ENCODE measurements at regions not wholly inside any gene's neighbourhood (a gene's known extent, or its start where the extent isn't known, plus 50 kb on each side); places are given as distances from the start of the nearest gene placed in this dataset.

DNA sequence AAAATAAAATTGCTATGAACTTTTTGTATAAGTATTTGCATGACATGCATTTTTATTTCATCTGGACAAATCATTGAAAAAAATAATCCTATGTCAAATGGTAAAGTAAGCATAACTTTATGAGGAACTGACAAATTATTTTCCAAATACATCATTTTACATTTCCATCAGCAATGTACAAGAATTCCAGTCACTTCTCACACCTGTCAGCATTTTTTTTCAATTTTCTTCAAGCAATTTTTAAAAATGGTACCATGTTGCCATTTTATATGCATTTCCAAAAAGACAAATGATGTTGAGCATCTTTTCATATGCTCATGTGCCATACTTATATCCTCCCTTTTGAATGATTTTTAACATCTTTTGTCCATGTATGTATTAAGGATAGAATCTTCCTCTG is 961.7 kb upstream of the PIK3C3 start:
- Histone ChIP-seq H3K9me3 (no peaks in the 10 kb centered on the region), H3K36me3 (no peaks in the 10 kb centered on the region), H3K27ac (no peak overlapping the region), H3K4me3 (no peak overlapping the region), H3K27me3 (no peaks in the 10 kb centered on the region), H3K4me1 (no peaks in the 10 kb centered on the region)
- no peak for DNase-seq
- ATAC-seq (ENCODE audit: low FRiP score in 2 of 2): no peak
- TF ChIP-seq POLR2AphosphoS5 (IDR thresholded peaks at IDR 0.05): no peak
- no peak for TF ChIP-seq EP300 (IDR thresholded peaks at IDR 0.05)
- TF ChIP-seq, protein P1, sequence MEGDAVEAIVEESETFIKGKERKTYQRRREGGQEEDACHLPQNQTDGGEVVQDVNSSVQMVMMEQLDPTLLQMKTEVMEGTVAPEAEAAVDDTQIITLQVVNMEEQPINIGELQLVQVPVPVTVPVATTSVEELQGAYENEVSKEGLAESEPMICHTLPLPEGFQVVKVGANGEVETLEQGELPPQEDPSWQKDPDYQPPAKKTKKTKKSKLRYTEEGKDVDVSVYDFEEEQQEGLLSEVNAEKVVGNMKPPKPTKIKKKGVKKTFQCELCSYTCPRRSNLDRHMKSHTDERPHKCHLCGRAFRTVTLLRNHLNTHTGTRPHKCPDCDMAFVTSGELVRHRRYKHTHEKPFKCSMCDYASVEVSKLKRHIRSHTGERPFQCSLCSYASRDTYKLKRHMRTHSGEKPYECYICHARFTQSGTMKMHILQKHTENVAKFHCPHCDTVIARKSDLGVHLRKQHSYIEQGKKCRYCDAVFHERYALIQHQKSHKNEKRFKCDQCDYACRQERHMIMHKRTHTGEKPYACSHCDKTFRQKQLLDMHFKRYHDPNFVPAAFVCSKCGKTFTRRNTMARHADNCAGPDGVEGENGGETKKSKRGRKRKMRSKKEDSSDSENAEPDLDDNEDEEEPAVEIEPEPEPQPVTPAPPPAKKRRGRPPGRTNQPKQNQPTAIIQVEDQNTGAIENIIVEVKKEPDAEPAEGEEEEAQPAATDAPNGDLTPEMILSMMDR (IDR thresholded peaks at IDR 0.05): no peak
- TF ChIP-seq POLR2A (IDR thresholded peaks at IDR 0.05): no peak

DNA sequence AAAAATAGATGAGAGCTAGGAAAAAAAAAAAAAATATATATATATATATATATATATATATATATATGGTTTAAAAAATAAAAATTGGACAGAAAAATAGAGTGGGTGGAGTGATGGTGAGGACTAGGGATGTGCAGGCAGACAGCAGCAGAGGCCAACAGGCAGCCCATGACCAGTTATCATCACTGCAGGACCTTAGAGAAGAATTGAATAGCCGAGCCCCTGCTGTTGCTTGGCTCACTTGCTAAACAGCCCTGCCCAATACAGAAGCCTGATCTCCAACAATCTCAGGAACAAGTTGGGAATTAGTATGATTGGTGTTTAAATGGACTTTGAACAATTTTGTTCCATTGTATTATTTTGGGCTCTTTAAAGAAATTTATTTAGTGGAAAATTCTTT is 967.5 kb upstream of the PIK3C3 start:
- H3K27me3 ChIP-seq: no peaks in the 10 kb centered on the region
- no peaks in the 10 kb centered on the region for H3K4me1 ChIP-seq
- no peak for DNase-seq
- ATAC-seq (ENCODE audit: low FRiP score in 2 of 2): no peak
- 76% methylated on average over 1 of the region's 1 CpG for WGBS, 2 donors
- TF ChIP-seq EP300 (IDR thresholded peaks at IDR 0.05) (no peak), POLR2AphosphoS5 (IDR thresholded peaks at IDR 0.05) (no peak), POLR2A (IDR thresholded peaks at IDR 0.05) (no peak)
- TF ChIP-seq, protein P1 (IDR thresholded peaks at IDR 0.05): no peak
- H3K9me3 ChIP-seq: no peaks in the 10 kb centered on the region
- H3K36me3 ChIP-seq: no peaks in the 10 kb centered on the region
- H3K27ac ChIP-seq: no peak overlapping the region
- no peak overlapping the region for H3K4me3 ChIP-seq

DNA sequence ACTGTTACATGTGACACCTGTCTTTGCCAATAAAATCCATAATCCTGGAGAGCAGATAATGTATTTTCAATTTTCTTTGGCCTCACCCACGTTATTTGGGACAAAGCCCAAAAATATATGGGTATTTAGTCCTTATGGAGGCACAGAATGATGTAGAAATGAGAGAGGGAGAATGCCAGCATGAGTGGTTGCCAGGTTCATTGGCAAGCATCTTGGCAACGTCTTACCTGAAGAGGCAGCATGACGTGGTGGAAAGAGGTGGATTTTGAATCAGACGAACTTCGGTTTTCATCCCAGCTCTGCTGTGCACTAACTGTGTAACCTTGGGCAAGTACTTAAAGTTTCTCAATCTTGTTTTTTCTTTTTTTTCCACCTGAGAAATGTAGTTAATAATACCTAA is 969.6 kb upstream of the PIK3C3 start:
- no peak for DNase-seq

DNA sequence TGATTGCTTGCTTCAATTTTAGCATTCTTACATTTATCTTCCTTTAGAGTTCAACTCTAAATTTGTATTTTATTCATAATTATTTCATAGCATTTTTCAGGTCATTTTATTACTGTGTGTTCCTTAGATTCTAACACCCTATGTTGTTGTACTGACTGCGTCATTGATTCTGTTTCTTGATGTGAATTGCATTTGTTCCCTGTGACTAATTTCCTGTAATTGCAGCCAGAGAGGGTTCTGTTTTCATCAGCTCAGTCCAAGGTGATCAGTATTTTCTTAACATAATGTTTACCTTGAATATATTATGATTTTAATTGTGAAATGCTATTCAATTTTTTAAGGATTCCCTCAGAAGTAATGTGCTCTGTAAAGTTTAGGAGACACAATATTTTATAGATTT is 970.2 kb upstream of the PIK3C3 start:
- Histone ChIP-seq H3K27me3 (no peaks in the 10 kb centered on the region), H3K36me3 (no peaks in the 10 kb centered on the region), H3K4me3 (no peak overlapping the region), H3K27ac (no peak overlapping the region), H3K9me3 (no peaks in the 10 kb centered on the region), H3K4me1 (no peaks in the 10 kb centered on the region)
- TF ChIP-seq POLR2AphosphoS5 (IDR thresholded peaks at IDR 0.05): no peak
- TF ChIP-seq, protein P1 (IDR thresholded peaks at IDR 0.05): no peak
- TF ChIP-seq EP300 (IDR thresholded peaks at IDR 0.05): no peak
- TF ChIP-seq POLR2A (IDR thresholded peaks at IDR 0.05): no peak
- no peak for DNase-seq
- WGBS, 2 donors: 94 to 100% methylated on average over 1 of the region's 1 CpG
- ATAC-seq (ENCODE audit: low FRiP score in 2 of 2): no peak

More for the DNA sequence above, 969.6 kb upstream of the PIK3C3 start:
- Histone ChIP-seq H3K36me3 (no peaks in the 10 kb centered on the region), H3K27ac (no peak overlapping the region), H3K27me3 (no peaks in the 10 kb centered on the region), H3K4me3 (no peak overlapping the region), H3K9me3 (no peaks in the 10 kb centered on the region), H3K4me1 (no peaks in the 10 kb centered on the region)
- WGBS, 2 donors: 72 to 80% methylated on average over 5 of the region's 5 CpGs
- no peak for ATAC-seq (ENCODE audit: low FRiP score in 2 of 2)
- no peak for TF ChIP-seq POLR2AphosphoS5 (IDR thresholded peaks at IDR 0.05)
- no peak for TF ChIP-seq POLR2A (IDR thresholded peaks at IDR 0.05)
- no peak for TF ChIP-seq EP300 (IDR thresholded peaks at IDR 0.05)
- TF ChIP-seq, protein P1 (IDR thresholded peaks at IDR 0.05): no peak

DNA sequence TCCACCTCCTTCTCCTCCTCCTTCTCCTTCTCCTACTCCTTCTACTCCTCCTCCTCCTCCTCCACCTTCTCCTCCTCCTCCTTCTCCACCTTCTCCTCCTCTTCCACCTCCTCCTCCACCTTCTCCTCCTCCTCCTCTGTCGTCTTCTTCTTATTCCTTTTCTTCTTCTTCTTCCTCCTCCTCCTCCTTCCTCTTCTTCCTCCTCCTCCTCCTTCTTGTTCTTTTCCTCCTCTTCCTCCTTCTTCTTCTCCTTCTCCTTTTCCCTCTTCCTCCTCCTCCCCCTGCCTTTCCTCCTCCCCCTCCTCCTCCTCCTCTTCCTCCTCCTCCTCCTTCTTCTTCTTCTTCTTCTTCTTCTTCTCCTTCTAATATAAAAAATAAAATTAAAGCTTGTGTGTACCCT is 971.2 kb upstream of the PIK3C3 start:
- WGBS, 2 donors: 81 to 100% methylated on average over 1 of the region's 1 CpG
- H3K36me3 ChIP-seq: no peaks in the 10 kb centered on the region
- TF ChIP-seq EP300 (IDR thresholded peaks at IDR 0.05) (no peak), POLR2AphosphoS5 (IDR thresholded peaks at IDR 0.05) (no peak)
- TF ChIP-seq, protein P1 (IDR thresholded peaks at IDR 0.05): no peak
- H3K27me3 ChIP-seq: no peaks in the 10 kb centered on the region
- H3K9me3 ChIP-seq: no peaks in the 10 kb centered on the region
- no peaks in the 10 kb centered on the region for H3K4me1 ChIP-seq
- no peak for DNase-seq
- no peak overlapping the region for H3K4me3 ChIP-seq
- no peak for ATAC-seq (ENCODE audit: low FRiP score in 2 of 2)
- H3K27ac ChIP-seq: no peak overlapping the region
